GM23338 (cell line): ENCODE measurements at regions not wholly inside any gene's neighbourhood (a gene's known extent, or its start where the extent isn't known, plus 50 kb on each side); places are given as distances from the start of the nearest gene placed in this dataset.

Experiments used
- ATAC-seq: fragments of 200-7000 bp; cut with Tn5 transposase; 3 replicates; pipeline ENCODE4 v1.9.1; 2020
- DNase-seq: peaks from one replicate; pipeline ENCODE4 v3.0.0-alpha.2; 2015; ENCODE audit warnings: low spot score
- H2AFZ ChIP-seq: fragments of 200-600 bp; sonication (generic); 2 replicates; pipeline ENCODE4 v1.8.0; 2016; ENCODE audit warnings: antibody characterized with exemption, mild to moderate bottlenecking, moderate library complexity
- H3F3A ChIP-seq: fragments of 200-600 bp; sonication (generic); replicated peaks from 2 replicates; pipeline ENCODE4 v1.8.0; 2017; ENCODE audit warnings: antibody characterized with exemption, mixed run types, low read depth
- H3K27ac ChIP-seq: fragments of 200-600 bp; sonication (generic); 2 replicates; pipeline ENCODE4 v1.6.1; 2016; ENCODE audit warnings: low read depth
- H3K27me3 ChIP-seq: fragments of 200-600 bp; sonication (generic); 2 replicates; pipeline ENCODE4 v1.8.0; 2016; ENCODE audit warnings: mild to moderate bottlenecking, mixed run types, moderate library complexity; ENCODE audit not compliant: insufficient read depth
- H3K36me3 ChIP-seq: fragments of 200-600 bp; sonication (generic); 2 replicates; pipeline ENCODE4 v1.8.0; 2016; ENCODE audit warnings: mild to moderate bottlenecking; ENCODE audit not compliant: insufficient read depth
- H3K4me1 ChIP-seq: fragments of 200-600 bp; sonication (generic); 2 replicates; pipeline ENCODE4 v1.8.0; 2016; ENCODE audit warnings: mild to moderate bottlenecking, moderate library complexity; ENCODE audit not compliant: insufficient read depth
- H3K4me2 ChIP-seq: fragments of 200-600 bp; sonication (generic); 2 replicates; pipeline ENCODE4 v1.7.1; 2017; ENCODE audit warnings: mixed run types
- H3K4me3 ChIP-seq: fragments of 200-600 bp; sonication (generic); 2 replicates; pipeline ENCODE4 v1.6.1; 2016; ENCODE audit warnings: mixed run types
- H3K79me2 ChIP-seq: fragments of 200-600 bp; sonication (generic); replicated peaks from 2 replicates; pipeline ENCODE4 v1.8.0; 2017; ENCODE audit warnings: mild to moderate bottlenecking; ENCODE audit not compliant: insufficient read depth
- H3K9me2 ChIP-seq: fragments of 200-600 bp; sonication (generic); 2 replicates; pipeline ENCODE4 v1.8.0; 2017; ENCODE audit not compliant: insufficient read depth
- H4K20me1 ChIP-seq: fragments of 200-600 bp; sonication (generic); replicated peaks from 2 replicates; pipeline ENCODE4 v1.8.0; 2017; ENCODE audit warnings: mild to moderate bottlenecking; ENCODE audit not compliant: insufficient read depth
- H3K27ac Mint-ChIP-seq: 2 replicates; pipeline ENCODE4 v1.8.0; 2020; ENCODE audit warnings: inconsistent platforms, mild to moderate bottlenecking, moderate library complexity, mixed read lengths
- H3K27me3 Mint-ChIP-seq: 3 replicates; pipeline ENCODE4 v1.8.0; 2022; ENCODE audit warnings: low read depth, mild to moderate bottlenecking, moderate library complexity, mixed read lengths, inconsistent platforms; ENCODE audit not compliant: insufficient read depth, poor library complexity
- H3K36me3 Mint-ChIP-seq: 3 replicates; pipeline ENCODE4 v1.8.0; 2021; ENCODE audit warnings: low read depth, mild to moderate bottlenecking, inconsistent platforms, moderate library complexity, mixed read lengths
- H3K4me1 Mint-ChIP-seq: 3 replicates; pipeline ENCODE4 v1.8.0; 2020; ENCODE audit warnings: mild to moderate bottlenecking, inconsistent platforms, mixed read lengths
- H3K4me3 Mint-ChIP-seq: 3 replicates; pipeline ENCODE4 v1.8.0; 2021; ENCODE audit warnings: moderate library complexity, mild to moderate bottlenecking, inconsistent platforms, mixed read lengths
- H3K9me3 Mint-ChIP-seq: 3 replicates; pipeline ENCODE4 v1.8.0; 2020; ENCODE audit warnings: moderate library complexity, mild to moderate bottlenecking, inconsistent platforms, mixed read lengths
- CTCF ChIP-seq, 2 experiments: fragments of 200-600 bp in 1 of 2; sonication (generic) in 1 of 2; conservative IDR thresholded peaks; 2 replicates each; pipeline versions ENCODE4 v1.5.1 to v1.6.1; 2016 to 2017; ENCODE audit warnings: antibody characterized with exemption in 2 of 2, low read depth in 2 of 2, mild to moderate bottlenecking in 2 of 2, moderate library complexity in 1 of 2
- EZH2 ChIP-seq: fragments of 200-600 bp; sonication (generic); IDR thresholded peaks from one replicate; pipeline ENCODE4 v1.8.0; 2017; ENCODE audit warnings: antibody characterized with exemption, mild to moderate bottlenecking, low read depth; ENCODE audit not compliant: unreplicated experiment
- EZH2phosphoT487 ChIP-seq: fragments of 200-600 bp; sonication (generic); IDR thresholded peaks from one replicate; pipeline ENCODE4 v1.8.1; 2018; ENCODE audit warnings: antibody characterized with exemption; ENCODE audit not compliant: unreplicated experiment
- NANOG ChIP-seq: IDR thresholded peaks from 2 replicates; pipeline ENCODE4 v1.6.1; 2016; ENCODE audit warnings: antibody characterized with exemption, borderline replicate concordance
- POLR2AphosphoS5 ChIP-seq: IDR thresholded peaks from 2 replicates; pipeline ENCODE4 v1.6.1; 2016; ENCODE audit warnings: antibody characterized with exemption, low read depth
- REST ChIP-seq: IDR thresholded peaks from one replicate; pipeline ENCODE4 v1.6.1; 2018; ENCODE audit warnings: antibody characterized with exemption; ENCODE audit not compliant: unreplicated experiment
- STAT1 ChIP-seq: IDR thresholded peaks from one replicate; pipeline ENCODE4 v1.6.1; 2016; ENCODE audit warnings: antibody characterized with exemption; ENCODE audit not compliant: unreplicated experiment
- ZNF114 ChIP-seq: fragments of 250-450 bp; sonication (Bioruptor Pico); IDR thresholded peaks from 2 replicates; pipeline ENCODE4 v1.5.0; 2020; ENCODE audit warnings: mild to moderate bottlenecking, moderate library complexity
- ZNF462 ChIP-seq: fragments of 250-450 bp; sonication (Bioruptor Pico); IDR thresholded peaks from 2 replicates; pipeline ENCODE4 v1.5.0; 2020; ENCODE audit warnings: mild to moderate bottlenecking, moderate library complexity
- TF ChIP-seq, protein P1 (sequence below): IDR thresholded peaks from 2 replicates; pipeline ENCODE4 v1.6.1; 2016; ENCODE audit warnings: antibody characterized with exemption

GRCh38 chr1:55477953-55478352 is 262.8 kb upstream of the USP24 start:
- H4K20me1 ChIP-seq, result no peaks in the 10 kb centered on the region
- TF ChIP-seq POLR2AphosphoS5 (no peak), NANOG (no peak), EZH2phosphoT487 (no peak), STAT1 (no peak), ZNF114 (no peak), CTCF (conservative IDR thresholded peaks at IDR 0.05; ENCODE audit: low read depth in 2 of 2) (no peak), EZH2 (no peak), ZNF462 (CRISPR knock-in tag) (no peak), REST (no peak)
- TF ChIP-seq, protein P1, sequence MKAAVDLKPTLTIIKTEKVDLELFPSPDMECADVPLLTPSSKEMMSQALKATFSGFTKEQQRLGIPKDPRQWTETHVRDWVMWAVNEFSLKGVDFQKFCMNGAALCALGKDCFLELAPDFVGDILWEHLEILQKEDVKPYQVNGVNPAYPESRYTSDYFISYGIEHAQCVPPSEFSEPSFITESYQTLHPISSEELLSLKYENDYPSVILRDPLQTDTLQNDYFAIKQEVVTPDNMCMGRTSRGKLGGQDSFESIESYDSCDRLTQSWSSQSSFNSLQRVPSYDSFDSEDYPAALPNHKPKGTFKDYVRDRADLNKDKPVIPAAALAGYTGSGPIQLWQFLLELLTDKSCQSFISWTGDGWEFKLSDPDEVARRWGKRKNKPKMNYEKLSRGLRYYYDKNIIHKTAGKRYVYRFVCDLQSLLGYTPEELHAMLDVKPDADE, result no peak
- H3K4me3 ChIP-seq, result no peak overlapping the region
- Mint-ChIP-seq H3K36me3 (no peaks in the 10 kb centered on the region), H3K4me3 (no peak overlapping the region), H3K27ac (no peak overlapping the region), H3K27me3 (no peaks in the 10 kb centered on the region), H3K4me1 (no peaks in the 10 kb centered on the region), H3K9me3 (no peaks in the 10 kb centered on the region)
- H3K27ac ChIP-seq, result no peak overlapping the region
- no peaks in the 10 kb centered on the region for H3K36me3 ChIP-seq
- H3K4me2 ChIP-seq, result no peak overlapping the region
- no peak overlapping the region for H2AFZ ChIP-seq
- 0 out of 2 replicates have a peak, but pooled peaks cover 6% of the 10 kb centered on the region for H3K9me2 ChIP-seq
- no peaks in the 10 kb centered on the region for H3K27me3 ChIP-seq
- H3K4me1 ChIP-seq, result no peaks in the 10 kb centered on the region
- H3K79me2 ChIP-seq, result no peaks in the 10 kb centered on the region
- ATAC-seq, result no peak
- H3F3A ChIP-seq, result no peaks in the 10 kb centered on the region
- DNase-seq, result no peak
